Heart right ventricle (tissue), 16 donors: ENCODE measurements at regions not wholly inside any gene's neighbourhood (a gene's known extent, or its start where the extent isn't known, plus 50 kb on each side); places are given as distances from the start of the nearest gene placed in this dataset.

ENCODE experiments used
- ATAC-seq, 8 donors: fragments of 200-7000 bp; cut with Tn5 transposase; one replicate each; pipeline ENCODE4 v1.9.1; 2020; ENCODE audit warnings: mild to moderate bottlenecking in 8 of 8, moderate library complexity in 8 of 8, moderate number of reproducible peaks in 1 of 8
- DNase-seq, 2 donors: peaks; one replicate each; pipeline ENCODE4 v3.0.0-alpha.2; 2020
- H3K27ac ChIP-seq, 10 donors: fragments of 200-600 bp; sonication (generic) in 2 of 10; one replicate each; pipeline versions ENCODE4 v1.5.0 to v1.8.0; 2020 to 2022; ENCODE audit warnings: mild to moderate bottlenecking in 3 of 10
- H3K27me3 ChIP-seq, 7 donors: fragments of 200-600 bp; one replicate each; pipeline ENCODE4 v1.8.0; 2021 to 2022; ENCODE audit warnings: mild to moderate bottlenecking in 2 of 7
- H3K36me3 ChIP-seq, 9 donors: fragments of 200-600 bp; sonication (generic) in 1 of 9; one replicate each; pipeline versions ENCODE4 v1.5.0 to v1.8.0; 2020 to 2022; ENCODE audit warnings: mild to moderate bottlenecking in 2 of 9
- H3K4me1 ChIP-seq, 9 donors: fragments of 200-600 bp; sonication (generic) in 1 of 9; one replicate each; pipeline versions ENCODE4 v1.5.0 to v1.8.0; 2020 to 2022; ENCODE audit warnings: mild to moderate bottlenecking in 4 of 9
- H3K4me3 ChIP-seq, 10 donors: fragments of 200-600 bp; sonication (generic) in 2 of 10; one replicate each; pipeline versions ENCODE4 v1.5.0 to v1.8.0; 2020 to 2022; ENCODE audit warnings: mild to moderate bottlenecking in 7 of 10, moderate library complexity in 2 of 10
- H3K9me3 ChIP-seq, 11 donors: fragments of 200-600 bp in 10 of 11; sonication (generic) in 2 of 11; one replicate each; pipeline versions ENCODE4 v1.5.0 to v1.8.0; 2013 to 2022; ENCODE audit warnings: mild to moderate bottlenecking in 2 of 11, control low read depth in 1 of 11, moderate library complexity in 1 of 11
- WGBS, 2 donors: extraction: QIAGEN DNeasy Blood & Tissue Kit; methylation state at CpG; one replicate each; pipeline ENCODE4 v1.1.7; 2013; ENCODE audit warnings: inconsistent platforms in 1 of 2; 5-methylcytosine and 5-hydroxymethylcytosine counted together
- intact Hi-C, 10 donors: fragments of 100-400 bp; cut with DNase I; formaldehyde crosslinking; loops; one replicate each; pipeline versions ENCODE4 v1.11.1 to v1.14.2; 2022
- TF ChIP-seq, protein P1 (sequence below), 9 donors: fragments of 200-600 bp; sonication (generic) in 2 of 9; IDR thresholded peaks; one replicate each; pipeline versions ENCODE4 v1.5.0 to v1.8.0; 2021 to 2022; ENCODE audit warnings: antibody characterized with exemption in 9 of 9, mild to moderate bottlenecking in 5 of 9, moderate library complexity in 1 of 9
- donor health status: Arrhythmogenic right ventricular cardiomyopathy.
- donor health status: ischemic (EF 13 %, LVEDD 7.1; RV severe dilation, severe dysfunction).
- donor health status: healthy with polysubstance abuse.
- donor health status: DM: no; HTN: yes; CAD: no.
- donor health status: DM: no; HTN: no; CAD: no.
- donor health status: ischemic (EF 25% LVEDD 6.9; RV normal size, moderate dysfunction).
- donor health status: ischemic (EF 25% LVEDD 5.7; RV mildly dilated, moderate dysfunction).
- donor health status: healthy.
- donor health status: DM: yes; HTN: yes; CAD: no.
- donor health status: Ischemic cardiomyopathy.
- donor health status: ischemic (EF 35%, LVEDD 5.7; RV mildly dilated, moderate dysfunction).
- donor health status: nonischemic (EF 11% LVEDD 7.7; RV severe dilation, severe dysfunction).
- donor health status: DM: yes; HTN: yes; CAD: no.
- donor health status: PGD.
- donor health status: ischemic (EF 29% LVEDD 5.4; RV normal size, mild dysfunction).
- donor health status: nonischemic (EF 23%, LVEDD 6.1; RV moderate dilation, normal function).

DNA sequence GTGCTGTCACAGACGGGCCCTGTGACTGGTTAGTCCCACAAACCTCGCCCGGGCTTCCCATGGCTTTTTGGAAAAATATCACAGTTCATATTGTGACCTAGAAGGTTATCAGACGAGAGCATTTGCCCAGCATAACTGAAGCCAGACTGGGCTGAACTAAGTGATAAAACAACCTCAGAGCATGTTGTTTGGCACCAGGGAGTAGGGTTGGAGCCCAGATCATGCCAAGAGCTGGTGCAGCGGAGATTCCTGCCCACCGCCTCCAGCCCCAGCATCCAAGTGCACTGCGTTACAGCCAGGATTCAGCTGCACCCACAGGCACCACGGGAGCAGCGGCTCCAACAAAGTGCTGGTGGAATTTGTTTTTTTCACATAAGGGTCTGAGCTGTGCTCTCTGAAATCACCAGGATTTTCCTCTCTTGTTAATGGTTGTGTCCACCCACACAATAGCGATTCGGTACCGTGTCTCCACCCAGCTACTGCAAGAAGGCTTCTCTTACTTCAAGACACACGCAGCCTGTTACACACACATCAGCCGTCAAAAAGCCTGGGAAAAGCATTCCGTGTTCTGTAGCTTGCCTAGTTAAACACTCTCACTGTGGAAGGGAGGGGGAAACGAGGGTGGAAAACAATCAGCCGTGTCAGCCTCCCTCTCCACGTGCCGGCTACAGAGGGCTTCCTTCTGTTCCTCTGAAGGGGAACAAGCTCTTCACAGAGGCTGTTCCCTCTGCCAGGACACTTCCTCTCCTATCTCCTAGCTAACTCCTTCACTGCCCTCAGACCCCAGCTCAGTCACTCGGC lies 273.8 kb downstream of the C16orf95 start:
- intact Hi-C loops: loop anchor here in 1 of 10 donors (10.0 kb wide), 1 partner anchor 159 kb away; no protein-coding TSS in a partner anchor

DNA sequence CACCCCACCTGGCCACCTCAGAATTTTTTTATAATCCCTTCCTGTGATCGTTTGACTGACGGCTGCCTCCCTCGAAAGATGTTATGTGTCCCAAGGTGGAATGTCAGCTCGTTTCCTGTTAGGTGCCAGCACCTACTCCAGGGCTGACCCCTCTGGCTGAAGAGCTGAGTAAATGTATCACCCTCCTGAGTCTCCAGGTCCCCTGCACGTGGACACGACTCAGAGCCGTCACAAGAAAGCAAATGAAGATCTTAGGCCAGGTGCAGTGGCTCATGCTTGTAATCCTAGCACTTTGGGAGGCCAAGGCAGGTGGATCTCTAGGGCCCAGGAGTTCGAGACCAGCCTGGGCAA lies 273.2 kb downstream of the C16orf95 start:
- 67 to 80% methylated on average over 8 of the region's 8 CpGs for WGBS, 2 donors
- Histone ChIP-seq H3K4me1 (peaks cover 0 to 20% (median 16%) of the 10 kb centered on the region in 9 donors), H3K27ac (peak overlapping the region in 4 of 10 donors; percentile 31 to 65 (median 40)), H3K9me3 (no peaks in the 10 kb centered on the region), H3K27me3 (peaks cover 0 to 14% (median 0%) of the 10 kb centered on the region in 7 donors), H3K36me3 (no peaks in the 10 kb centered on the region), H3K4me3 (no peak overlapping the region)
- DNase-seq: no peak
- intact Hi-C loops: loop anchor here in 1 of 10 donors (10.0 kb wide), 1 partner anchor 159 kb away; no protein-coding TSS in a partner anchor
- TF ChIP-seq, protein P1, sequence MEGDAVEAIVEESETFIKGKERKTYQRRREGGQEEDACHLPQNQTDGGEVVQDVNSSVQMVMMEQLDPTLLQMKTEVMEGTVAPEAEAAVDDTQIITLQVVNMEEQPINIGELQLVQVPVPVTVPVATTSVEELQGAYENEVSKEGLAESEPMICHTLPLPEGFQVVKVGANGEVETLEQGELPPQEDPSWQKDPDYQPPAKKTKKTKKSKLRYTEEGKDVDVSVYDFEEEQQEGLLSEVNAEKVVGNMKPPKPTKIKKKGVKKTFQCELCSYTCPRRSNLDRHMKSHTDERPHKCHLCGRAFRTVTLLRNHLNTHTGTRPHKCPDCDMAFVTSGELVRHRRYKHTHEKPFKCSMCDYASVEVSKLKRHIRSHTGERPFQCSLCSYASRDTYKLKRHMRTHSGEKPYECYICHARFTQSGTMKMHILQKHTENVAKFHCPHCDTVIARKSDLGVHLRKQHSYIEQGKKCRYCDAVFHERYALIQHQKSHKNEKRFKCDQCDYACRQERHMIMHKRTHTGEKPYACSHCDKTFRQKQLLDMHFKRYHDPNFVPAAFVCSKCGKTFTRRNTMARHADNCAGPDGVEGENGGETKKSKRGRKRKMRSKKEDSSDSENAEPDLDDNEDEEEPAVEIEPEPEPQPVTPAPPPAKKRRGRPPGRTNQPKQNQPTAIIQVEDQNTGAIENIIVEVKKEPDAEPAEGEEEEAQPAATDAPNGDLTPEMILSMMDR (IDR thresholded peaks at IDR 0.05): no peak
- ATAC-seq: no peak

More for the DNA sequence above, 273.8 kb downstream of the C16orf95 start:
- ATAC-seq: peak; percentile 50 to 87 (median 66)
- H3K9me3 ChIP-seq: no peaks in the 10 kb centered on the region
- TF ChIP-seq, protein P1 (IDR thresholded peaks at IDR 0.05): no peak
- no peaks in the 10 kb centered on the region for H3K36me3 ChIP-seq
- peaks cover 0 to 14% (median 0%) of the 10 kb centered on the region in 7 donors for H3K27me3 ChIP-seq
- WGBS, 2 donors: 22 to 26% methylated on average over 20 of the region's 20 CpGs
- H3K4me3 ChIP-seq: peak overlapping the region in 3 of 10 donors; percentile 13 to 32 (median 17)
- DNase-seq: peak in 1 of 2 donors; percentile 33
- H3K4me1 ChIP-seq: peaks cover 0 to 20% (median 16%) of the 10 kb centered on the region in 9 donors
- H3K27ac ChIP-seq: peak overlapping the region in 7 of 10 donors; percentile 31 to 65 (median 40)

DNA sequence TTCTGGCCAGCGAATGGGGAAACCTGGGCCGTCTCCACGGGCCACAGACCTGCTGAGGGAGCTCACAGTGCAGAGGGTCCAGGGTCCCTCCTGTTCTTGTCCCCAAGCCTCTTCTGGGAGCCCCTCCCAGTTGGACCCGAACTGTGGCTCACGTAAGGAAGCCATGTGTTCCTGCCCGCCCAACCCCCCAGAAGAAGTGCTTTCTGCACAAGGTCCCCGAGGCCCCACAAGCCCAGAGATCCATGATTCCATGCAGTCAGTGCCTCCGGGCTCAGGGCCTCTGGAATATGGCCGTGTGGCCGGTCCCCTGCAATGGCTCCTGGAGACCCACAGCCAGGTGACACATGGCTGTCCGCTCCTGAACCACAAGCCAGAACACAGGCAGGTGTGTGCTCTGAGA lies 272.4 kb downstream of the C16orf95 start:
- intact Hi-C loops: loop anchor here in 1 of 10 donors (10.0 kb wide), 1 partner anchor 160 kb away; no protein-coding TSS in a partner anchor
- WGBS, 2 donors: 92 to 96% methylated on average over 11 of the region's 11 CpGs
- peaks cover 0 to 17% (median 0%) of the 10 kb centered on the region in 7 donors for H3K27me3 ChIP-seq

More for the DNA sequence above, 272.4 kb downstream of the C16orf95 start:
- Histone ChIP-seq H3K4me3 (no peak overlapping the region), H3K4me1 (peaks cover 0 to 20% (median 16%) of the 10 kb centered on the region in 9 donors), H3K27ac (no peak overlapping the region), H3K9me3 (no peaks in the 10 kb centered on the region), H3K36me3 (no peaks in the 10 kb centered on the region)
- TF ChIP-seq, protein P1 (IDR thresholded peaks at IDR 0.05): no peak
- no peak for ATAC-seq
- DNase-seq: no peak
